GM21381 (cell line): ENCODE measurements at regions not wholly inside any gene's neighbourhood (a gene's known extent, or its start where the extent isn't known, plus 50 kb on each side); places are given as distances from the start of the nearest gene placed in this dataset.
"Not testable (repeated sequence)": the region's sequence is repeated elsewhere in the genome, so short reads cannot be mapped to it uniquely, and the experiment has no call there.

Source experiments
- ATAC-seq: cut with Tn5 transposase; IDR thresholded peaks from one replicate; pipeline ENCODE4 v1.9.1; 2021; ENCODE audit warnings: mild to moderate bottlenecking, moderate library complexity; ENCODE audit not compliant: unreplicated experiment

GRCh38 chr13:44756276-44756810 lies 180.2 kb upstream of the TSC22D1 start:
- ATAC-seq, result no peak

- ATAC-seq, result no peak
Measured at GRCh38 chr13:44755872-44756271, 179.7 kb upstream of the TSC22D1 start.

GRCh38 chr13:44752164-44752563 lies 176.0 kb upstream of the TSC22D1 start:
- no peak for ATAC-seq

GRCh38 chr13:44750630-44751029 lies 174.5 kb upstream of the TSC22D1 start:
- no peak for ATAC-seq

GRCh38 chr13:44749906-44750305 lies 173.8 kb upstream of the TSC22D1 start:
- no peak for ATAC-seq

- ATAC-seq, result no peak
Measured at GRCh38 chr13:44748439-44748838, 172.3 kb upstream of the TSC22D1 start.

- no peak for ATAC-seq
Measured at GRCh38 chr13:44747179-44747578, 171.0 kb upstream of the TSC22D1 start.

- no peak for ATAC-seq
Measured at GRCh38 chr13:44746690-44747089, 170.6 kb upstream of the TSC22D1 start.

GRCh38 chr13:44744880-44745633 lies 168.9 kb upstream of the TSC22D1 start:
- ATAC-seq, result no peak

- ATAC-seq, result no peak
Measured at GRCh38 chr13:44739539-44739938, 163.4 kb upstream of the TSC22D1 start.

- no peak for ATAC-seq
Measured at GRCh38 chr13:44739120-44739519, 163.0 kb upstream of the TSC22D1 start.

GRCh38 chr13:44738463-44738862 lies 162.3 kb upstream of the TSC22D1 start:
- no peak for ATAC-seq

- no peak for ATAC-seq
Measured at GRCh38 chr13:44735806-44736205, 159.7 kb upstream of the TSC22D1 start.

GRCh38 chr13:44734201-44734707 lies 158.1 kb upstream of the TSC22D1 start:
- ATAC-seq, result no peak

- ATAC-seq, result no peak
Measured at GRCh38 chr13:44732503-44733098, 156.5 kb upstream of the TSC22D1 start.

GRCh38 chr13:44730851-44731250 lies 154.7 kb upstream of the TSC22D1 start:
- no peak for ATAC-seq

- no peak for ATAC-seq
Measured at GRCh38 chr13:44730099-44730498, 154.0 kb upstream of the TSC22D1 start.

GRCh38 chr13:44727591-44727990 lies 151.5 kb upstream of the TSC22D1 start:
- not testable (repeated sequence) for ATAC-seq

- no peak for ATAC-seq
Measured at GRCh38 chr13:44726778-44727177, 150.6 kb upstream of the TSC22D1 start.

GRCh38 chr13:44726214-44726613 lies 150.1 kb upstream of the TSC22D1 start:
- ATAC-seq, result no peak

- no peak for ATAC-seq
Measured at GRCh38 chr13:44719857-44720671, 143.9 kb upstream of the TSC22D1 start.
